ENCODE measurements at regions not wholly inside any gene's neighbourhood (a gene's known extent, or its start where the extent isn't known, plus 50 kb on each side); places are given as distances from the start of the nearest gene placed in this dataset.

DNA sequence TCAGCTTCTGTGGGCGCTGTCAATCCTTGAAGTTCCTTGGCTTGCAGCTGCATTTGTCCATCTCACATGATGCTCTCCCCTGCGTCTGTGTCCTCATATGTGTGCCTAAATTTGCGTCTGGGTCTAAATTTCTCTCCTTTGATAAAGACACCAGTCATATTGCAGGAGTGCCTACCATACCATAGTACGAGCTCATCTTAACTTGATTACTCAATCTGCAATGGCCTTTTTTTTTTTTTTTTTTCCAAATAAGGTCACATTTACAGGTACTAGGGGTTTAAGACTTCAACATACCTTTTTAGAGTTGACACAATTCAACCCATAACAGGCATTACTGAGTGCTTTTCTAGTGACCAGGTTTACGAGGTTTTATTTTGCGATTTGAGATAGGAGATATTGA lies 233.3 kb upstream of the TBX3 start:
- dilution Hi-C loops (cut with MboI; ENCODE audit: extremely low pct_ligation_motif_present, low sequenced_read_pairs), result no loop called here
- Histone ChIP-seq H3K36me3 (ENCODE audit: control insufficient read depth in 2 of 2, extremely low read depth in 1 of 2, insufficient read depth in 2 of 2, low read length in 2 of 2) (no peaks in the 10 kb centered on the region), H3K9me1 (replicated peaks; ENCODE audit: control insufficient read depth, extremely low read depth, insufficient read depth, low read length) (no peaks in the 10 kb centered on the region), H4K20me1 (replicated peaks; ENCODE audit: control insufficient read depth, extremely low read depth, insufficient read depth, low read length) (no peaks in the 10 kb centered on the region), H3K9ac (replicated peaks; ENCODE audit: extremely low read depth, insufficient read depth, low read length) (no peak overlapping the region), H3K27me3 (ENCODE audit: control insufficient read depth in 2 of 2, insufficient read depth in 2 of 2, low read length in 2 of 2) (no peaks in the 10 kb centered on the region), H3K9me3 (replicated peaks; ENCODE audit: control insufficient read depth, insufficient read depth, low read length) (peaks cover 7% of the 10 kb centered on the region), H3K79me2 (ENCODE audit: control insufficient read depth, insufficient read depth, low read length) (no peaks in the 10 kb centered on the region), H3K4me1 (ENCODE audit: control insufficient read depth, extremely low read depth, insufficient read depth, low read length) (no peaks in the 10 kb centered on the region), H3K4me2 (ENCODE audit: insufficient read depth, low read length) (no peak overlapping the region), H3K27ac (ENCODE audit: insufficient read depth, low read depth, low read length) (no peak overlapping the region), H2AFZ (ENCODE audit: low read depth, low read length) (no peak overlapping the region), H3K4me3 (replicated peaks in 1 of 3; ENCODE audit: insufficient read depth in 1 of 3, low read depth in 1 of 3, low read length in 3 of 3) (no peak overlapping the region)
- TF ChIP-seq POLR2AphosphoS5 (IDR thresholded peaks at IDR 0.05; ENCODE audit: insufficient read depth, low read depth, low read length) (no peak), JUN (IDR thresholded peaks at IDR 0.05; ENCODE audit: borderline replicate concordance, insufficient read depth, insufficient read length, low read depth) (no peak), MYC (IDR thresholded peaks at IDR 0.05; ENCODE audit: low read depth, low read length) (no peak), EZH2 (IDR thresholded peaks at IDR 0.05; ENCODE audit: borderline replicate concordance, low read depth, low read length, severe bottlenecking) (no peak), FOS (IDR thresholded peaks at IDR 0.05; ENCODE audit: borderline replicate concordance, insufficient read depth, low read length) (no peak), POLR2A (IDR thresholded peaks at IDR 0.05; ENCODE audit: low read depth, low read length) (no peak), GATA2 (IDR thresholded peaks at IDR 0.05; ENCODE audit: insufficient read depth, insufficient read length, low read depth, low read length) (no peak)
- TF ChIP-seq, protein P1, sequence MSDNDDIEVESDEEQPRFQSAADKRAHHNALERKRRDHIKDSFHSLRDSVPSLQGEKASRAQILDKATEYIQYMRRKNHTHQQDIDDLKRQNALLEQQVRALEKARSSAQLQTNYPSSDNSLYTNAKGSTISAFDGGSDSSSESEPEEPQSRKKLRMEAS (IDR thresholded peaks at IDR 0.05; ENCODE audit: insufficient read depth, insufficient read length), result no peak
- TF ChIP-seq, protein P2, sequence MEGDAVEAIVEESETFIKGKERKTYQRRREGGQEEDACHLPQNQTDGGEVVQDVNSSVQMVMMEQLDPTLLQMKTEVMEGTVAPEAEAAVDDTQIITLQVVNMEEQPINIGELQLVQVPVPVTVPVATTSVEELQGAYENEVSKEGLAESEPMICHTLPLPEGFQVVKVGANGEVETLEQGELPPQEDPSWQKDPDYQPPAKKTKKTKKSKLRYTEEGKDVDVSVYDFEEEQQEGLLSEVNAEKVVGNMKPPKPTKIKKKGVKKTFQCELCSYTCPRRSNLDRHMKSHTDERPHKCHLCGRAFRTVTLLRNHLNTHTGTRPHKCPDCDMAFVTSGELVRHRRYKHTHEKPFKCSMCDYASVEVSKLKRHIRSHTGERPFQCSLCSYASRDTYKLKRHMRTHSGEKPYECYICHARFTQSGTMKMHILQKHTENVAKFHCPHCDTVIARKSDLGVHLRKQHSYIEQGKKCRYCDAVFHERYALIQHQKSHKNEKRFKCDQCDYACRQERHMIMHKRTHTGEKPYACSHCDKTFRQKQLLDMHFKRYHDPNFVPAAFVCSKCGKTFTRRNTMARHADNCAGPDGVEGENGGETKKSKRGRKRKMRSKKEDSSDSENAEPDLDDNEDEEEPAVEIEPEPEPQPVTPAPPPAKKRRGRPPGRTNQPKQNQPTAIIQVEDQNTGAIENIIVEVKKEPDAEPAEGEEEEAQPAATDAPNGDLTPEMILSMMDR (IDR thresholded peaks at IDR 0.05; ENCODE audit: extremely low read depth in 1 of 2, insufficient read depth in 1 of 2, low read depth in 1 of 2, low read length in 2 of 2), result no peak
- CTCF ChIA-PET, result no interaction called here
- POLR2A ChIA-PET, result no interaction called here
- FAIRE-seq, result no peak
- no peak for DNase-seq (ENCODE audit: low read depth, low spot score)
- intact Hi-C loops (cut with micrococcal nuclease), result no loop called here
- BruUV-seq (replicated peaks), result no TSS peak

Measured in endothelial cell of umbilical vein (primary cell).